ENCODE measurements at regions not wholly inside any gene's neighbourhood (a gene's known extent, or its start where the extent isn't known, plus 50 kb on each side); places are given as distances from the start of the nearest gene placed in this dataset.

DNA sequence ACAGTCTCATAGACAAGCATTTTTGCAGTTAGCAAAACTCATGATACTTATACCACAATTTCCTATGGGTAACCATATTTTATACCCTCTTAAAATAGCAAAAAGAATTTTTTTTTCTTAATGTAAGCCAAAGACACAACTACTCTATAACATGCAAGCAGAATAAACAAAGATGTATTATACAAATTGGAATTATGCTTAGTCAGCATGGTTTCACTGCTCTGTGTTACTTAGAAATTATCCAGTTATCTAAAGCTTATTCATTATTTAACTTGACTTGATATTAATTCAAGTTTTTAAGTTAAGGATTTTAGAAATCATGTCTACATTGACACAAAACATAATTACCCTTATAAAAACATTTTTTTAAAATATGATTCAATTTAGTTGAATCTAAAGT lies 449.8 kb upstream of the CDH2 start:
- TF ChIP-seq, protein P1, sequence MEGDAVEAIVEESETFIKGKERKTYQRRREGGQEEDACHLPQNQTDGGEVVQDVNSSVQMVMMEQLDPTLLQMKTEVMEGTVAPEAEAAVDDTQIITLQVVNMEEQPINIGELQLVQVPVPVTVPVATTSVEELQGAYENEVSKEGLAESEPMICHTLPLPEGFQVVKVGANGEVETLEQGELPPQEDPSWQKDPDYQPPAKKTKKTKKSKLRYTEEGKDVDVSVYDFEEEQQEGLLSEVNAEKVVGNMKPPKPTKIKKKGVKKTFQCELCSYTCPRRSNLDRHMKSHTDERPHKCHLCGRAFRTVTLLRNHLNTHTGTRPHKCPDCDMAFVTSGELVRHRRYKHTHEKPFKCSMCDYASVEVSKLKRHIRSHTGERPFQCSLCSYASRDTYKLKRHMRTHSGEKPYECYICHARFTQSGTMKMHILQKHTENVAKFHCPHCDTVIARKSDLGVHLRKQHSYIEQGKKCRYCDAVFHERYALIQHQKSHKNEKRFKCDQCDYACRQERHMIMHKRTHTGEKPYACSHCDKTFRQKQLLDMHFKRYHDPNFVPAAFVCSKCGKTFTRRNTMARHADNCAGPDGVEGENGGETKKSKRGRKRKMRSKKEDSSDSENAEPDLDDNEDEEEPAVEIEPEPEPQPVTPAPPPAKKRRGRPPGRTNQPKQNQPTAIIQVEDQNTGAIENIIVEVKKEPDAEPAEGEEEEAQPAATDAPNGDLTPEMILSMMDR (IDR thresholded peaks at IDR 0.05) = no peak
- no peak for TF ChIP-seq POLR2A (IDR thresholded peaks at IDR 0.05)
